NCI-H2029 treated with DMSO at 0.1 percent for 48 hours (cell line): ENCODE measurements at regions not wholly inside any gene's neighbourhood (a gene's known extent, or its start where the extent isn't known, plus 50 kb on each side); places are given as distances from the start of the nearest gene placed in this dataset.
A peak's percentile ranks its signal among the peaks of the same experiment; 100 is the strongest.
"Not testable (repeated sequence)": the region's sequence is repeated elsewhere in the genome, so short reads cannot be mapped to it uniquely, and the experiment has no call there.

Experiments used
- DNase-seq: peaks from one replicate; lab custom pipeline; 2025; lab: John Stamatoyannopoulos, UW

DNA sequence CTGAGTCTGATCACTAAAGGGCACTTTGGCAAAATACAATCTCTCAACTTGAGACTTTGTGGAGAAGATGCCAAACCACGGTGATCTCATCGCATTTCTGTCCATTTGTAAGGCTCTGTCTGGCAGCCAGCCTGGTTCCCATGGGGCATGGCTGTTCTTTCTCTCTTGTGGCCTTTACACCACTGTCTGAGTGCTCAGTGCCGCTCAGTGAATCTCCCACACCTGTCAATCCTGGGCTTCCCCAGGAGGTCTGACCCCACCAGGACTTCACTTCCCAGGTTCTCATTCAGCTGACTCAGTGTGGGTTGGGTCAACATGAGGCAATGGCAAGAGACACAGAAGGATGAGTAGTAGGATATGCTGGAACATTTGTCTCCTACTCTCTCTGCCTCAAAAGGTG is 96.8 kb upstream of the TRIB2 start:
- no peak for DNase-seq

DNA sequence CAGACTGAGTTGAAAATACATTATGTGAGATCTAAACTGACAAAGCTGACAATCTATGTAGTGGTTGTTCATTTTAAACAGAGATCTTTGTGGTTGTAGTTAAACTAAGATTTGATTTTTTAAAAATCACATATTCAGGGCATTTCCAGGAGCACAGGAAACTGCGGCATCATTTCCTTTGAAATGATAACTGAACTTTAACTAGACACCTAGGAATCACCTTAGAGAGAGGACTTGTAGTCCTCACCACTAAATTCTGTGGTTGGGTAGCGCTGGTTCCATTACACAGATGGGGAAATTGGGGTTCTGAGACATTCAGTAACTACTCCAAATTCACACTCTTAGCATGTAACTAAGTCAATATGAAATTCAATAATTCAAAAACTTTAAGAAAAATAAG is 96.0 kb upstream of the TRIB2 start:
- no peak for DNase-seq

DNA sequence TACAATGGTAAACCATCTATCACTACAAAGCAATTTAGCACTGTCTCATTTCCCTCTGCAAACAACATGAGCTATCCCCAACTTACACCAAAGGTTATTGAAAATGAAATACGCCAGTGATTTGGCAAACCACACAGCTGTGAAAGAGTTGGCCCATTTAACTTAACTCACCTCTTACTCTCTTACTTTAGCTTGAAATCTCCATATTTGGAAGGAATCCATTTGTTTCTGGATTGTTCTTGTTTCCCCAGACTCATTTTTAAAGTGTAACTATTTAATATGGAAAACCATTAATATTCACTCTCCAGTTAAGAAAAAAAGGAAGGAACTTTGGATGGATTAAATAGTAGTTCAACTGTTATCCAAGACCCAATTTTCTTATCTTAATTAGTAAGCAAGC is 93.7 kb upstream of the TRIB2 start:
- no peak for DNase-seq

DNA sequence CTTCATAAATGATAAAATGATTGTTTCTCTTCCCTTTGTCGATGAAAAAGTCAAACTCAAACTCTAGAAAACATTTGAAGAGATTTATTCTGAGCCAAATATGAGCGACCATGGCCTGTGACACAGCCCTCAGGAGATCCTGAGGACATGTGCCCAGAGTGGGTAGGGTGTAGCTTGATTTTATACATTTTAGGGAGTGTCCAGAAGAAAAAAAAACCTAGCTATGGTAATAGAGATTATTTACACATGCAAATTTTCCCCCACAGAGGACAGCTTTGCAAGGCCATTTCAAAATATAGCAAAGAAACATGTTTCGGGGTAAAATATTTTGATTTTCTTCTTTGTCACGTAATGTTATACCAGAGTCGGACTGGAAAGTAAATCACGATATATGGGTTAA is 92.4 kb upstream of the TRIB2 start:
- no peak for DNase-seq

DNA sequence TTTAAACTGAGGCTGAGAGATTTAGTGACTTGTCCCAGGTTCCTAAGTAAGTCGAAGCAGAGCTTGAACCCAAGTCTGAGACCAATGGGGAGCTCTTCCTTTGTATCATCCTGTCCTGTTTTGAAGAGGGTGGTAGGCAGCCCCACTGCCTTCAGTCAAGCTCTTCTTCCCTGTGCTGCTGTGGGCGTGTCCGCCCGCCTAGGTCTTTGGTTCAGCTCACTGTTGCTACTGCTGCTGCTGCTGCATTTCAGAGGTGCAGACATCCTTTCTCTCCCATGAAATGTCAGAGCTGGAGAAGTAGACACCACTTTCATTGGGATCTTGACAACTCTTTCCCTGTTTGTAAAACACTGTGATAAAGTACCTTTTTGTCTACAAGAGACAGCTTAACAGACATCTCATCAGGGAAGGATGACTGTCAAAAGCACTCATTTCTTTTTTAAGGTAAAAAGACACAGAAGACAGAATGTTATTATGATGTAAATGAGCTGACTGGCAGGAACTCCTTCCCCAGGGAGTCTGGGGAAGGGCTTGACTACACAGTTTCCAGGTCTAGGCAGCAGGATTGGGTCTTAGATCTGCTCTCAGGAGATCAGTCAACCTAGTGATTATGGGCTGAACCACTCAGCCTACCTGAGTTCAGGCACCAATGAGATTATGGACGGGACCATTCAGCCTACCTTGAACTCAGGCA is 91.7 kb upstream of the TRIB2 start:
- no peak for DNase-seq

DNA sequence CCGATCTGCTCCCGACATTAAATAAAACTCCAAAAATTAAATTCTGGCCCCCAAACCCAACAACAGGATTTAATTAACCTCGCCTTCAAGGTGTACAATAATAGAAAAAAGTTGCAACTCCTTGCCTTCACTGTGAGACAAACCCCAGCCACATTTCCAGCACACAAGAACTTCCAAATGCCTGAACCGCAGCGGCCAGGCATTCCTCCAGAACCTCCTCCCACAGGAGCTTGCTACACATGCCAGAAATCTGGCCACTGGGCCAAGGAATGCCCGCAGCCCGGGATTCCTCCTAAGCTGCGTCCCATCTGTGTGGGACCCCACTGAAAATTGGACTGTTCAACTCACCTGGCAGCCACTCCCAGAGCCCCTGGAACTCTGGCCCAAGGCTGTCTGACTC is 88.2 kb upstream of the TRIB2 start:
- DNase-seq: not testable (repeated sequence)

DNA sequence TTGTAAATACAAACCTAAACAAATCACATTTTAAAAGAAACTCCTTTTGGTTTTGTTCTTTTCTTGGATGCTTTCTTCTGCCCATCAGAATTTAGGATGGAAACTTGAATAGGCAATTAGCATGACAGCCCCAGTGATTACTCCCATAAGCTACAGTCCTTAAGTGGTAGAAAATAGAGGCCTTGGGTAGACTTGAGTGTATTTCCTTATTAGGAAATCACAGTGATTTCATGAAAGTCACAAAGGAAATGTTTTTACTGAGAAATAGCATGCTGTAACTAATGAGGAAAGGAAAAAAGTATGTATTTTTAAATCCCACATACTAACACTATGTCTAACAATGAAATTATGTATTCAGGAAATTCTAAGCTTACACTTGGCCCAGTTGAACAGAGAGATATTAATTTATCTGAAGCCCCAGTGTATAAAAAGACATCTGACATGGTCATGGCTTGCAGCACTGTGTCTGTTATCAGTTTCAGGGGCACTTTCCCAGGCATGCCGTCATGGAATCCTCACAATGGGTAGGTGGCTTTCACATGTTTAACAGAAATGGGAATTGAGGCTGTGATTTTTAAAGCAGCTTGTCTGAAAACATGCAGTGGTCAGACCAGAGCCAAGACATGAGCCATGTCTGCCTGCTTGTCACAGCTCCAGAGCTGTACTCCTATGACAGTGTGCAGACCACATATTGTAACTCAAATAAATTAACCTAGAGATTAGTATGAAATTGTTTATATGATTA is 79.7 kb upstream of the TRIB2 start:
- DNase-seq: no peak

DNA sequence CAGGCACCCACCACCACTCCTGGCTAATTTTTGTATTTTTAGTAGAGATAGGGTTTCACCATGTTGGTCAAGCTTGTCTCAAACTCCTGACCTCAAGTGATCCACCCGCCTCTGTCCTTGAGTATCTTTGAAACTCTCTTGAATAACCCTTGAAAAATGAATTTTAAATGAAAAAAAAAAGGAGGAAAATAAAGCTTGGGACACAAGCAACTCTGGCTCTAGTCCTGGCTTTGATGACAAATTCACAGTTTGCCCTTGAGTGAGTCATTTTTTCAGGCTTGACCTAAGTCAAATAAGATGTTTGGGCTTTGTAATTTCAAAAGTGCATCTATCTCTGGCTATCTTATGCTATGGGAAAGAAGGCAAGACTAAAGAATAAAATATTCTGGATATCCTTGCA is 79.0 kb upstream of the TRIB2 start:
- no peak for DNase-seq

DNA sequence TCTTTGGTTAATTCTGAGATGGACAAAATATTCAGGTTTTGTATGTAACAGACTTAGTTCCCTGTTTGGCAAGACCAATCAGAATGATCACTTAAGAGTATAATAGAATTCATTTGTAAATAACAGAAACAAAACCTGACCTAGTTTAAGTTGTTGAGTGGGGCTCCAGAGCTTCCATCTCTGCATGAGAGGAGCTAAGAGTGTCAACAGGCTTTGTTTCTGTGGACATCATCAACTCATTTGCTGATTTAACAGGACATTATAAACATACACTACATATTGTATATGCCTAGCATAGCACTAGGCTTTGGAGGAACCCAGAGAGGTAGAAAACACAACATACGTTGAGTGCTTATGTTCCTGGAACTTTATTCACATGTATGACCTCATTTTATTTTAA is 75.3 kb upstream of the TRIB2 start:
- DNase-seq: peak; percentile 56

DNA sequence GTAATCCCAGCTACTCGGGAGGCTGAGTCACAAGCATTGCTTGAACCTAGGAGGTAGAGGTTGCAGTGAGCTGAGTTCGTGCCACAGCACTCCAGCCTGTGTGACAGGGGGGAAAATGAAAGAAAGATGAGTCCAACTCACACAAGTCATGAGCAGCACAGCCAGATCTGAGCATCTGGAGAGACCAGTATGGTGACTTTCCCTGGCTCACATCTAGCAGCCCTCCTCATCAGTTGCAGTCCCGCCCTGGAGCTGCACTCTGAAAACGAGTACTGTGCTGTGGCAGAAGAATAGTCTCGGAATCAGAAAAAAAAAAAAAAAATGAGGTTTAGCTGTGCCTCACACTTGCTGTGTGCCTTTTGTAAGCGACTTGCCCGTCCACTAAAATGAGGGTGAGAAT is 74.4 kb upstream of the TRIB2 start:
- DNase-seq: no peak

DNA sequence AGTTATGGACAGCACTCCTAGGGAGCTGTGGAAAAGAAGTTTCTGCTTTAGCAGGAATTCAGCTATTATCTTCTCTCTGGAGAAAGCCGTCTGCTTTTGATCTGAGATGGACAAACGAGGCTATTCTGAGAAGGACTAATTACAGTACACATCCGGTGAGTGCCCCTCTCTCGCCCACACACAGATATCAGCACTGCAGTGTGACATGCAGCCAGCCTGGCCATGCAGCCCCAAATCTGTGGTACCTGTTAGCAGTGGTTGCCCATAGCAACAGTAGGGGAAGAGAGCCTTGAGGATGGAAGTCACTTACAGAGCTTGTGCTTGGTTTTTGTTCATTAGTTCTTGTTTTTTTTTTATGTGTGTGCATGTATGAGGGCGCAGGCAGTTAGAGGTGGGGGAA is 73.9 kb upstream of the TRIB2 start:
- no peak for DNase-seq

DNA sequence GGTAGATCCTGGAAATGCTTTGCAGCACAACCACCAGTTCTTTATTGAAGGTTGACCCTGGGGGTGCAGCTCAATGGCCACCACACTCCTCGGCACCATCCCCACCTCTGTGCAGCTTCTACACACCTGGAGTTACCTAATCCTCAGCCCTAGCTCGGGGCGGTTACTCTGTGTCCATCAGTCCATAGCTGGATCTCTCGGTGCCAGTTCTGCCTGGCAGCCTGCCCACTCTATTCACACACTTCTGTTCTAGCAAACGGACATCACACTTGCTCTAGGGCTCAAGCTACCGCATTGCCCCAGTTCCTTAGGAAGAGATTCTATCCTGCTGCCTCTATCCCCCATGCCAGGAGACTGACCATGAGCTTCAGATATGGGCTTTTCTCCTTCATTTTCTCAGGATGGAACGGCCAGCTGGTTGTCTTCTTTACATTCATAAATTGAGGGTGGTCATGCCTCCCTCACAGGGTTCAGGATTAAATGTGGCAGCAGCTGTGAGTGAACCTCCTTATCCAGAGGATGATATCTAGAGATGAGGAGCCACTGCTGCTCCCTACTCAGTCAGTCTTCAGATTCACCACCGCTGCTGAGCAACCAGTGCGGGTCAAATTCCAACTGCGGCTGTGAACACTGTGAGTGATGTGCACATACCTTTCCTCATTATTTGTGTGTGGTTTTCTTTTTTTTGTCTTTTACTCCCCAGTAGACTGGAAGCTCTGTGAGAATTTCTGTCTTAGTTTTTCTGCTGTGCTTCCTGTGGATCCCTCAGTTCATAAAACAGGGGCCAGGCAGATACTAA is 66.9 kb upstream of the TRIB2 start:
- DNase-seq: peak; percentile 28

DNA sequence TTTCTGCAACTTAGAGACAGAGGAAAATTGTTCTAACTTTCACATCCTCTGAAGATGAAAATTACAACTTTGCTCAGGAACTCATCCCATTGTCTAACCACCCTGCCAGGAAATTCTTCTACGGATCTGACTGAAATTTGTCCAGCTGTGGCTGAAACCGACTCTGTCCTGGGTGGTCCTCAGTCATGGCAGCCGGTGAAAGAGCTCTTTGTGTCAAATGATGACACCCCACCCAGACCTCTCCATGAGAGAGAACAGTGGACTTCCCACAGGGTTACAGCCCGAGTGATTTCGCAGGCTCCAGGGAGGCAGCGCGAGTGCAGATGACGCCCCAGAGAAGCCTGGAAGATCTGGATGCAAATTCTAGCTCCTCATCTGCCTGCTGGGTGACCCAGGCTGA is 65.1 kb upstream of the TRIB2 start:
- DNase-seq: no peak

DNA sequence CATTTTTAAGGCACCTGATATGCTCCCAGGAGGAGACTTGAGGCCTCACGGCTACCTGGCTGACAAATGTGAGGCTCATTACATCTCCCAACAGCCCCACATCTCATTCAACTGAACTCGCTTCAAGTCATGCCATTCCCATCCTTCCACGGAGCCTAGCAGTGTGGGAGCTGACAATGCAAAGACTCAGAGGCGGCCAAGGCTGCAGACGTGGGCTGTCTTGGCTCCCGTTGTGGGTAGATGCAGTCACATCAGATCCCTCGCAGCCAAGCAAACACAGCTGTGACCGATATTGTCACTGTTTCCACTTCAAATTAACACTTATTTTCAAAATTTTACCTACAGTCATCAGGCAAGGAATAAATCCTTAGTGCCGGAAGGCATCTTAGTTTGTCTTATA is 64.0 kb upstream of the TRIB2 start:
- no peak for DNase-seq

DNA sequence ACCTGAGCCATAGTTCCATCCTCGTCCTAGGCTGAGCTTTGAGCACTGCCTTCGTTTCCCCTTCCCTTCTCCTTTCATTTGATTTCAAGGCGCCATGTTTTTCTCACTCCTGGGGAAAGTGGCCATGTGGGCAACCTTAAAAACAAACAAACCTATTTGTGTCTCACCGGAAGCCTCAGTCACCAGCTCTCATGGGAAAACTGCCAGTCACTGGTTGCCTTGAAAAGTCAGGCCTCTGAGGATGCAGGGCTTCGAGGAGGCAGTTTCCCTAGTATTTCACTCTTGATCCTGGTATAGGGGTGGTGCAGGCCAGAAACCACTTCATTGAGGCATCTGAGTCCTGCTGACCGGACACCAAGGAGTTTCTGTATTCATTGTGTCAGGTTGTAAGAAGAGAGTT is 59.2 kb upstream of the TRIB2 start:
- DNase-seq: no peak

DNA sequence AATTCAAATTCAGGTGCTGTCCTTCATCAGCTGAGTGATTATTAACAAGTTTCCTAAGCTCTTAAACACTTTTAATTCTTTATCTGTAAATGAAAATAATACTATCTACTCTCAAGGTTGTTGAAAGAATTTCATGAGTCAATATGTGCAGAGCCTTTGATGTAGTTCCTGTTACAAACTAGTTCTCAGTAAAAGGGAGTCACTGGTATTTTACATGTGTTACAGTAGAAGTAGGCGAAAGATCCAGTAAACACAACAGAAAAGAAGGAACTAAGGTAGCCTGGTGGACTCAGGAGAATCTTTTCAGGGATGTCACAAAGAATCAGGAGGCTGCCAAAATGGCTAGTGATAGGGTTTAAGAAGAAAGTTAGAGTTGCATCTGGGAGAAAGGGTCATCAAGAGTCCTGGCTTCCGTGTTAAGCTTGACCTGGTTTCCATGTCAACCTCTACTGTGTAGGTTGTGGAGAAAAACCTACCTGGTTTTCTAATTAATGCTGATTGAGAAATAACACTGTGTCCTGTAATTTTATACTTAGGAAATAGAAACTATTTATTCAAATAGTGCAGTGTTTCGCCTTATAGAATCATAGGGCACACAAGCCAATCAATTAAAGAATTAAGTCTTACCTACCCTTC is 58.3 kb upstream of the TRIB2 start:
- no peak for DNase-seq

DNA sequence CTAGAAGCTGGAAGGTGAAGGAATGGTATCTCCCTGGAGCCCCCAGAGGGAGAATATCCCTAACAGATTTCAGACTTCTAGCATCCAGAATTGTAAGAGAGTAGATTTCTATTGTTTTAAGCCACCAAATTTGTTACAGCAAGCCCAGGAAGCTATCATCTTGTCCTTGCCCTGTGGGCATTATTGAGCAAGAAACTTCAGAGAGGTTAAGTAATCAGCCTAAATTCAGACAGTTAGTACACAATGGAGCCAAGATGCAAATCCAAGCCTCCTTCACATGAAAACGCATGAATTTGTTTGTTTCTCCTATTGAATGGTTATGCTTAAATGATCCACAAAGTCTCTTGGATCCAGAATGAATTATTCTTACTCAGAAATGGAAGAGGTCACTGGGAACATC is 55.2 kb upstream of the TRIB2 start:
- no peak for DNase-seq

DNA sequence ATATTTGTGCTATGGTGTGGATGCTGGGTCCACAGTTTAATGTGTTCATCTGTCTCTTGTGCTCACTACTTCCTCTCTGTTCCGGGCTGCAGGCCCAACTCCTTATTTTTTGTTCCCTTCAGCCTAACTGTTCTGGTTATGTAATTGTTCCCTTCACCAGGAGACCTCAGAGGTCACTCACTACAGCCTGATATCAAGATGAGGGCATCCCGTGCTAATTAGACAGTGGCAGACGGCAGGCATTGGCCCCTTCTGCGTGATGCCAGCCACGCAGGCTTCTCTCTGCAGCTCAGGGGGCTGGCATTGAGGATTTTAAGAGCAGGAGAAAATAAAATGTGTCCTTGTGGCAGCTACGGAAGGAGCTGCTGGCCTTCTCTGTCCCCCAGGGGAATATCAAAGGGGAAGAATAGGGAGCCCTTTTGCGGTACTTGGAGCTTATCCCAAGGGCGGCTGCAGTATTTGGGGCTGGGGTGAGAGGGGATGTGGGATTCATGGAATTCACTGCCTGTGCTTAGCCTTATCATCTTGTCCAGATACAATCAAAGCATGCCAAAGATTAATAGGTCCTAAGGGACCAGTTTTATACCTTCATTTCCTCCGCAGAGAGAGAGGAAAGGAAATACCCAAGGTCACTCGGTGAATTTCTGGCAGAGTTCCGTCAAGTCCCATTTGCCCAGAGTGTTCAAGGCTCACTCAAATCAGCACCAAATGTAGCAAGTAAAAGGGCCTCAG is 53.3 kb upstream of the TRIB2 start:
- no peak for DNase-seq

DNA sequence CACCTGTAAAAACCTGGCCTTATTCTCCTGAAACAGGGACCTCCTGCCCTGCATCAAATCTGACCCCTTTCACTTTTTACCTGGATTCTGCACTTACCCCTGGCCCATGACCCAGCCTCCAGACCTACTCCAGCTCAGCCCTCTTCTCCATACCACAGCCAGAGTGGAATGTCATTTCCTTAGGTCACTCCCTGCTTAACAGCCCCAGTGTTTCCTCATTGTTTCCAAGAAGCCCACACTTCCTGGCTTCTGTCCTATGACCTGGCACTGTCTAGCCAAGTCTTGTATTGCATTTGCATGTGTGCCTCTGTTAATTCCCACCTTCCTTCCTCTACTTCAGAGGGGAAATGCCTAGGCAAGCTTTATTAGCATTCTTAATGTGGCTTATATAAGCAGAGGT is 51.4 kb upstream of the TRIB2 start:
- no peak for DNase-seq

DNA sequence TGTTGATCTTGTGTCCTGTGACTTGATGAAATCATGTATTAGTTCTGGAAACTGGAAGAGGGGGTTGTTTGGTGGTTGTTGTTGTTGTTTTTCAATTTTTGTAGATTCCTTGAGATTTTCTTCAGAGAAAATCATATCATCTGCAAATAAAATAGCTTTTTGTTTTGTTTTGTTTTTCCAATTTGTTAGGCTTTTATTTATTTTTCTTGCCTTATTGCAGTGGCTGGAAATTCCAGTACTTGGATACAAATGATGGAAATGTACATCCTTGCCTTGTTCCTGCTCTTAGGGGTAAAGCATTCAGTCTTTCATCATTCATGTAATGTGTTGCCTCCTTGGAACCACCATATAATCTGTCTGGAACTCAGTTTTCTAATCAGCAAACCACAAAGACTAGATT is 50.3 kb upstream of the TRIB2 start:
- DNase-seq: no peak
